Fibroblast of peridontal ligament (primary cell): ENCODE measurements at regions not wholly inside any gene's neighbourhood (a gene's known extent, or its start where the extent isn't known, plus 50 kb on each side); places are given as distances from the start of the nearest gene placed in this dataset.

Experiments
- DNase-seq: peaks from one replicate; pipeline ENCODE4 v3.0.0-alpha.2; 2010; ENCODE audit errors: extremely low read depth

- peak; percentile 85 for DNase-seq
Measured at GRCh38 chr3:39000008-39000450, 51.7 kb downstream of the SCN11A start.

- peak; percentile 73 for DNase-seq
Measured at GRCh38 chr3:38998086-38998485, 53.7 kb downstream of the SCN11A start.

GRCh38 chr3:38996193-38996592, 55.6 kb downstream of the SCN11A start:
- no peak for DNase-seq

GRCh38 chr3:38994251-38994650, 57.5 kb downstream of the SCN11A start:
- peak; percentile 43 for DNase-seq

GRCh38 chr3:38992117-38992760, 59.5 kb downstream of the SCN11A start:
- DNase-seq, result peak; percentile 69

- DNase-seq, result no peak
Measured at GRCh38 chr3:38990621-38991020, 61.1 kb downstream of the SCN11A start.

- DNase-seq, result peak; percentile 27
Measured at GRCh38 chr3:38989917-38990510, 61.7 kb downstream of the SCN11A start.

- DNase-seq, result no peak
Measured at GRCh38 chr3:38988955-38989354, 62.8 kb downstream of the SCN11A start.

- DNase-seq, result no peak
Measured at GRCh38 chr3:38987456-38987855, 64.3 kb downstream of the SCN11A start.

GRCh38 chr3:38986901-38987300, 64.8 kb downstream of the SCN11A start:
- DNase-seq, result peak; percentile 17

GRCh38 chr3:38985981-38986380, 65.8 kb downstream of the SCN11A start:
- no peak for DNase-seq

- DNase-seq, result peak; percentile 86
Measured at GRCh38 chr3:38985581-38985980, 66.2 kb downstream of the SCN11A start.

GRCh38 chr3:38984731-38985130, 67.0 kb downstream of the SCN11A start:
- DNase-seq, result no peak

GRCh38 chr3:38984110-38984509, 67.6 kb downstream of the SCN11A start:
- DNase-seq, result no peak

GRCh38 chr3:38980938-38981337, 70.8 kb downstream of the SCN11A start:
- DNase-seq, result no peak

GRCh38 chr3:38978729-38979128, 73.0 kb downstream of the SCN11A start:
- no peak for DNase-seq

GRCh38 chr3:38970851-38971638, 80.7 kb downstream of the SCN11A start:
- DNase-seq, result no peak

- no peak for DNase-seq
Measured at GRCh38 chr3:38969317-38970235, 82.2 kb downstream of the SCN11A start.

GRCh38 chr3:38968891-38969290, 82.9 kb downstream of the SCN11A start:
- no peak for DNase-seq

- no peak for DNase-seq
Measured at GRCh38 chr3:38968403-38968802, 83.3 kb downstream of the SCN11A start.

GRCh38 chr3:38967693-38967989, 84.1 kb downstream of the SCN11A start:
- DNase-seq, result no peak
